Stimulated activated CD4-positive, alpha-beta T cell treated with anti-CD3 and anti-CD28 coated beads, Interleukin-12 subunit alpha, Interleukin-12 subunit beta, amount 100 ng/mL, for 48 hours (primary cell): ENCODE measurements at regions not wholly inside any gene's neighbourhood (a gene's known extent, or its start where the extent isn't known, plus 50 kb on each side); places are given as distances from the start of the nearest gene placed in this dataset.

Source experiments
- DNase-seq, 3 donors: peaks; one replicate each; pipeline ENCODE4 v3.0.0-alpha.2; 2020; ENCODE audit warnings: low read depth in 2 of 3, low spot score in 1 of 3

DNA sequence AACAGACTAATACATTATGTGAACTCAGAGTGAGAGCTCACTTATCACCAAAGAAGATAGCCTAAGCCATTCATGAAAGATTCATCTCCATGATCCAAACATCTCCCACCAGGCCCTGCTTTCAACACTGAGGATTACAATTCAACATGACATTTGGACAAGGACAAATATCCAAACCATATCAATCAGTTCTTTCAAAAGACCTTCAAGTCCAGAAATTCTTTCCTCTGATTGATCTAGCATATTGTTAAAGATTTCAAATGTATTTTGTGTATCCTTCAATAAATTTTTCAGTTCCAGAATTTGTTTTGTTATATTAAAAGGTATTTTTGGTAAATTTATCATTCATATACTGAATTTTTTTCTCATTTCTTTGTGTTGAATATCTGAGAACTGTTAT is 1055.8 kb downstream of the SLC6A15 start:
- no peak for DNase-seq

GRCh38 chr12:83850531-83850930 is 1062.1 kb downstream of the SLC6A15 start:
- DNase-seq: no peak

- DNase-seq: no peak
Observed at GRCh38 chr12:83848702-83849101, 1063.9 kb downstream of the SLC6A15 start.

DNA sequence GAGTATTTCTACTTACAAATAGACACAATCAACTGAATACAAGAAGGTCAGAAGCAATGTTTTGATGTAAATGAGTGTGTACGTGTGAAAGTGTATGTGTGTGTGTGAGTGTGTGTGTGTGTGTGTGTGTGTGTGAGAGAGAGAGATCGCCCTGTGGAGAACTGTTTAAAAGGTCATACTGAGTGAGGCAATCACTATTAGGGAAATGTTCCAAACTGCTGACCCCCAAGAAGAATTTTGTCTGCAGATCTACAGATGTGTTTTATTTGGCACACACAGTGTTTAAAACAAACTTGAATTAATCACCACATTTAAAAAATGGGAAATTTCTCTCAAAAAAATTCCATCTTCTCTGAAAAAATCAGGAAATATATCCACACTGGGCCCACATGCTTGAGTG is 1069.1 kb downstream of the SLC6A15 start:
- no peak for DNase-seq

DNA sequence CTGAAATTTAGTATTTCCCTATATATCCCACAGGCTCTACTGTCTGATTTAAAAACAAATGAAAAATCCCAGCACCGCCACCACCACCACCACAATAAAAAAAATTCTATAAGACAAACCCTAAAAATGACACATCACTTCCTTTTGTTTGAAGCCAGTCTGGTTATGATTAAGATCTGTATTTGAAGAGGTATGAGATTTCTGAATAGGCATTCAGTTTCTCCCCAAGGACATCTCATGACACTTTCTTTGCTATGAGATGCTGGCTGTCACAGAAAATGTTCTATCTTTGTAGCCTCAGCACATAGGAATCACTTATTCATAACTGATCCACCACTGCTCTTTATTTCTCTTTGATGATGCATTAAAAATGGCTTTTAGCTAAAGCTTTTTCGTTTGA is 1071.0 kb downstream of the SLC6A15 start:
- no peak for DNase-seq

- no peak for DNase-seq
Observed at GRCh38 chr12:83827860-83828259, 1084.7 kb downstream of the SLC6A15 start.

DNA sequence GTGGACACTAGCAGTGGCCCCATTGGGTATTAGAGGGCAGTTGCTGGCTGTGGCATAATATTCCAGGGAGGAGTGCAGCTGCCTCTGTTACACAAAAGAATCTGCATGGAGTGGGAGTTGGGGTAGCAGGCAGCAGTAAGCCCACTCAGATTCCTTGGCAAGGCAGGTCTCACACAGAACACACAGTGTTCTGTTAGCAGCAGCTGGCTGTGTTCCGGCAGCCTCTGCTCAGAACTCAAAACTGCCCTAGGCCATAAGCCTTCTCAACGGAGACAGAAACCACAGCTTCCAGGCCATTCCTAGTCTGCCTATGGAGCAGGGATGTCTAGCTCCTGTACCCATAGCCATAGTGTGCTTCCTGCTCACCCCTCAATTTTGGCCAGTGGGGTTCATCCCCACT is 1085.4 kb downstream of the SLC6A15 start:
- no peak for DNase-seq

- peak; percentile 7 to 32 (median 8) for DNase-seq
Observed at GRCh38 chr12:83826112-83826511, 1086.5 kb downstream of the SLC6A15 start.

- peak in 2 of 3 donors; percentile 11 to 14 for DNase-seq
Observed at GRCh38 chr12:83823386-83824045, 1089.1 kb downstream of the SLC6A15 start.

- no peak for DNase-seq
Observed at GRCh38 chr12:83821967-83822366, 1090.6 kb downstream of the SLC6A15 start.

DNA sequence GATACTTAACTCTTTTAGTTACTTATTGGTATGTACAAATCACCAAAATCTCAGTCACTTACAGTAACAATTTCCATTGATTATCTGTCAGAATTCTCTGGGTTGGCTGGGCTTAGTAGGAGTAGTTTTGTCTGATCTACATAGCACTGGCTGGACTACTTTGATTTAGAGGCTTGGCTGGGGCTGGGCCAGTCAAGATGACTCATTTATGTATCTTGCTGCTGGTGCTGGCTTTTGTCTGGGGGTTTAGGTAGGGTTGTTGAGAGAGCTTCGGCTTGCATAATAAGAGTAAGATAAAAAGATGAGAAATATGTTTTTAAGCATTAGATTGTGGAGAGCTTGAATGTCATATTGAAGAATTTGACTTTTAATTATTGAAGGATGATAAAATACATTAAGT is 1093.7 kb downstream of the SLC6A15 start:
- no peak for DNase-seq

DNA sequence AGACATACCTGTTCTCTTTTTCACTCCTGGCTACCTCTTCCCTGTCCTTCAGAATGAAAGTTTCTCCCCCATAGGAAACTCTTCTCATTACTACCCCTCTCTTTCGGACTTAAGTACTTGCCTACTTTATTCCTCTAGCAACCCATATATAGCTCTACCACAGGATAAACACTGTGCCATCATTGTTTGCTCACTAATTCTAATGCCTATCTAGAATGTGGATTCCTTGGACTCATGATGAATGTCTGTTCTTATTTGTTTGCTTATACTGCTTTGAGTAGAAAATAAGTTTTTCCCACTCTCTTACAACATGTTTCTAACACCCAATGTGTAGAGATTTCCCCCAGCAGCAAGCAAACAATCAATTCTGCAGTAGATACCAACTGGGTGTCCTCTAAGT is 1094.9 kb downstream of the SLC6A15 start:
- DNase-seq: no peak

DNA sequence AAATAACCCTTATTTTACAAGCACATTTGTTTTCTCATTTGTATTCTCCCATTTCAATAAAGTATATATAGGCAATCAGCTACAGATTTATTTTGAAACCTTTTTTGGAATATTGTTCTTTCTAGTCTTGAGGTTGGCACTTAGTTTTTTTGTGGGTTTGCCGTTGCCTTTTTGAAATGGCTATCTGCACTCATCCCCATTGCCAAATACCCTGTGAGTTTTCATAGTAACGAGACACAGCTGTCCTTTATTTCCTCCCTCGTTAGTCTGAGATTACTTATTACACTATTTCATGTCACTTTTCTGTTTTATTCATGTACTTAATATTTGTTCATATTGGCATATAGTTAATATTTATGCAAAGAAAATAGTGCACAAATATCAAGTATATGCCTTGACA is 1104.0 kb downstream of the SLC6A15 start:
- no peak for DNase-seq

DNA sequence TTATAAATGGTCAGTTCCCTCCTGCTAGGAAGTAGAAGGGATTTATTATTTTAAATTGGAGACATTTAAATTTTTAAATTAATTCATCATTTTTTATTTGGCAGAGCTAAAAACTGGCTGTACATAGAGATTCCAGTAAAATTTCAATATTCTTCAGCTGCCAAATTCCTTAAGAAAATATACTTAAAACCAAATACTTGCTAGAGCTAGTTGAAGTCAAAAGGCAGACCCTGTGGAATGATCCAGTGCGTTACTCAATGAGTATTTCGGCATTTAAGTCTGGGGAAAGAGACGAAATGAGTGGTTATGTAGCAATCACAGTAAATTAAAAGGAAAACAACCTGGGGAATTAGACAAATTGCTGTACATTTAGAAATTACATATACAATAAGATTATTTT is 1104.7 kb downstream of the SLC6A15 start:
- DNase-seq: no peak

- DNase-seq: no peak
Observed at GRCh38 chr12:83805873-83806272, 1106.7 kb downstream of the SLC6A15 start.

GRCh38 chr12:83805156-83805772 is 1107.3 kb downstream of the SLC6A15 start:
- no peak for DNase-seq

DNA sequence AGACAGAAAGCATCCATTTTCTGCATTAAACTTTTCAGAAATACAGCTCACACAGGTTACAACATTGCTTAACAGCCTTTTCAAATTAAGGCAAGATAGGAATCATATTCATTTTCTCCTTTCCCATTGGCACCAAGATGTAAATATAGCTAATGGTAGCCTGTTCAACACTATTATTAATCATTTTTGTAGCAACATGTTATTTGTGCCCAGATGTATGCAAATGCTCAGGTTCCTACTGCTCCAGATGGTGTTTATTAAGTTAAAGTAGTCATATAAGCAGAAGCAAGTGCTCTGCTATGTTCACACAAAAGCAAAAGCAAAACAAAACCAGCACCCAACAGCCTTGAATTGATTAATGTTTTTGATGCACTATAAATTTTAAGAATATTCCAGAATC is 1110.6 kb downstream of the SLC6A15 start:
- no peak for DNase-seq

DNA sequence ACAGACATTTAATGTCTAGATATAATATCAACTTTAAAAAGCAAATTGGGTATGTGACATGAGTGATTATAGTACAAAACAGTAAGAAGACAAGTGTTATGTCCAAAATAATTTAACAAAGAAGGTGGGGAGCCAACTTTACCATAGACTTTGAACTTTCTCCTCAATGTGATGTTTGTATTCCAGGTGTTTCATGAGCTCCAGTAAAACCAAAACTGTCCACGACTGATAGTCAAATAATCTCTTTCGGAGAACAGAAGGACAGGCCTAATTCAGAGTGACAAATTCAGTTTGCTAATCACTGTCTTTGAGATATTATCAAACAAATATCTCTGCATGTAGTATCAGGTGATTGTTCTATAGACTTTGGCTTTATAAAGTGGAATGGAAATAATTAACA is 1112.6 kb downstream of the SLC6A15 start:
- DNase-seq: no peak

DNA sequence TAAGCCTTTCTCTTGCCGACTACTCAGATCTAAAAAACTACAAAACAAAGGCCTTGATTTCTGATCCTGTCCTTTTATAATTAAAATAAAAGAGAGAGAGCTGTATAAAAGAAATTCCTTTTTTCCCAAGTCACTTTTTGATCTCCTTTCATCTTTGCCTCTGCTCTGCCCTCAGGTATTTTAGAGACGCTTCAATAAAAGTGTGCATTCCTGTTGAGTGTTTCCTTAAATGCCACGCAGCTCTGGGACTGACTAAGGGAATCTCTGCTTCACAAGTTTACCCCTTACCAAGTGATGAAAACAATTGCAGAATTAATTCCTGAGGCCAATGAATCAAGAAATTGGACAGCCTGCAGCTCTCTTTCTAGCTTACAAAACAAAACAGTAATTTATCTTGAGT is 1109.8 kb downstream of the TMTC2 start:
- no peak for DNase-seq

- no peak for DNase-seq
Observed at GRCh38 chr12:83793616-83794015, 1106.9 kb downstream of the TMTC2 start.

DNA sequence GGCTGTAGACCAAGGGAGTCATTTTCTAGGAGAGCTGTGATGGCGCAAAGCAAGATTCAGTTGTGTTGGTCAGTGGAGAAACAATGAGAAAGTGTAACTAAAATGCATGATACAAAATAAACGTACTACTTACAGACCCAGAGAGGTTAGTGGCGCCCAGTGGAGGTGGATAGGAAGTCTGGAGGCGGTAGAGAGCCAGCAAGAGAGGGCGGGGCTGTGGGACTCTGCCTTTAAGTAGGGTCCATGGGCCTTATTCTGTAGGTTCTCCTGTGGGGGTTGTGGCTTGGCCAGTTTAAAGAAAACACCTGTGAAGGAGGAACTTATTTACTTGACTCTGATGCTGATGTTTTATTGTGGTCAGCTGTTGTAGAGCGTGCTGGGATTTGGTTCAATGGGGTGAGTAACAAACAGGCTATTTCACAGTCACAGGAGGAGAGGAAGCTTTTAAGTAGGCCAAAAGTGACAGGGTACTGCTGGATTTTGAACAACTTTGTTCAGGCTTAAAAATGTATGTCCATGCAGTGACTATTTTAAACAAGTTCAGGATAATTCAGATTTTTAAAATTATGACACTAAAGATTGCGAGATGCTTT is 1097.7 kb downstream of the TMTC2 start:
- DNase-seq: no peak

DNA sequence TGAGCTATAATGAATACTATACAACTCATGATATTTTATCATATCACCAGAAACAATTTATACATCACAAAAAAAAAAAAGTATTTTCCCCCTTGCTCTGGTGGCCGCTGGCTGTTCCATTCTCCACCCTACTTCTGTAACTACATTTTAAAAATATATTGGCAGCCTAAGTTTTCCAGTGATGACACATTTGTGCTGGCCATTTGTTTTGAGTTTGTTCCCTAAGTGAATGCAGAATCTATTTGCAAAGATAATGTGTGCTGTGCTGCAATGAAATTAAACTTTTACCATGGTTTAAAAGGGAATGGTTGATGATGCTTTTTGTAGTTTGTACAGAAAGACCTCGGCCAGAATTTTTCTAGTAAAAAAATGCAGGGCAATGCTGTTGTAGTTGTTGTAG is 1092.8 kb downstream of the TMTC2 start:
- no peak for DNase-seq

- DNase-seq: no peak
Observed at GRCh38 chr12:83769151-83769550, 1082.4 kb downstream of the TMTC2 start.
